Endodermal cell (in vitro differentiated cells): ENCODE measurements at regions not wholly inside any gene's neighbourhood (a gene's known extent, or its start where the extent isn't known, plus 50 kb on each side); places are given as distances from the start of the nearest gene placed in this dataset.

ENCODE experiments used
- DNase-seq: peaks from one replicate; pipeline ENCODE4 v3.0.0-alpha.2; 2017
- H3K27ac ChIP-seq: 2 replicates; pipeline ENCODE4 v1.5.1; 2013; ENCODE audit warnings: mild to moderate bottlenecking, low read depth, low read length, moderate library complexity
- H3K27me3 ChIP-seq: 2 replicates; pipeline ENCODE4 v1.6.1; 2013; ENCODE audit warnings: mild to moderate bottlenecking, low read length, moderate library complexity; ENCODE audit not compliant: insufficient read depth, control insufficient read depth, poor library complexity, severe bottlenecking
- H3K36me3 ChIP-seq: 2 replicates; pipeline ENCODE4 v1.7.0; 2013; ENCODE audit warnings: mild to moderate bottlenecking, low read length, moderate library complexity; ENCODE audit not compliant: control insufficient read depth, insufficient read depth
- H3K4me1 ChIP-seq: one replicate; pipeline ENCODE4 v1.7.0; 2013; ENCODE audit warnings: low read length; ENCODE audit not compliant: control insufficient read depth, insufficient read depth
- H3K4me3 ChIP-seq: 2 replicates; pipeline ENCODE4 v1.5.1; 2013; ENCODE audit warnings: mild to moderate bottlenecking, low read length, moderate library complexity
- H3K9ac ChIP-seq: 2 replicates; pipeline ENCODE4 v1.6.1; 2013; ENCODE audit warnings: mild to moderate bottlenecking, low read length, moderate library complexity; ENCODE audit not compliant: poor library complexity, severe bottlenecking; ENCODE audit errors: extremely low read depth
- H3K9me3 ChIP-seq: 2 replicates; pipeline ENCODE4 v1.6.1; 2013; ENCODE audit warnings: mild to moderate bottlenecking, low read length, moderate library complexity; ENCODE audit not compliant: control insufficient read depth
- H3K27ac Mint-ChIP-seq: 2 replicates; pipeline ENCODE4 v1.8.0; 2020; ENCODE audit warnings: mixed read lengths
- H3K27me3 Mint-ChIP-seq: 2 replicates; pipeline ENCODE4 v1.8.0; 2021; ENCODE audit warnings: mild to moderate bottlenecking, mixed read lengths; ENCODE audit not compliant: insufficient read depth
- H3K36me3 Mint-ChIP-seq: 2 replicates; pipeline ENCODE4 v1.8.0; 2020; ENCODE audit warnings: low read depth, mixed read lengths
- H3K4me1 Mint-ChIP-seq: 2 replicates; pipeline ENCODE4 v1.8.0; 2020; ENCODE audit warnings: mixed read lengths
- H3K4me3 Mint-ChIP-seq: 2 replicates; pipeline ENCODE4 v1.8.0; 2020; ENCODE audit warnings: mild to moderate bottlenecking, moderate library complexity, mixed read lengths
- H3K9me3 Mint-ChIP-seq: 2 replicates; pipeline ENCODE4 v1.8.0; 2020; ENCODE audit warnings: mild to moderate bottlenecking, mixed read lengths
- WGBS, 2 experiments: methylation state at CpG; one replicate each; pipeline versions ENCODE4 v1.1.5 to v1.1.7; 2013; ENCODE audit warnings: missing lambda C conversion rate in 2 of 2, mixed read lengths in 1 of 2; ENCODE audit not compliant: insufficient coverage in 1 of 2, insufficient read length in 1 of 2; 5-methylcytosine and 5-hydroxymethylcytosine counted together
- TF ChIP-seq, protein P1 (sequence below): fragments of 200-600 bp; sonication (generic); conservative IDR thresholded peaks from 2 replicates; pipeline ENCODE4 v1.5.0; 2021; ENCODE audit warnings: antibody characterized with exemption, mild to moderate bottlenecking

GRCh38 chr9:126158588-126159429 is 167.8 kb upstream of the MVB12B start:
- TF ChIP-seq, protein P1, sequence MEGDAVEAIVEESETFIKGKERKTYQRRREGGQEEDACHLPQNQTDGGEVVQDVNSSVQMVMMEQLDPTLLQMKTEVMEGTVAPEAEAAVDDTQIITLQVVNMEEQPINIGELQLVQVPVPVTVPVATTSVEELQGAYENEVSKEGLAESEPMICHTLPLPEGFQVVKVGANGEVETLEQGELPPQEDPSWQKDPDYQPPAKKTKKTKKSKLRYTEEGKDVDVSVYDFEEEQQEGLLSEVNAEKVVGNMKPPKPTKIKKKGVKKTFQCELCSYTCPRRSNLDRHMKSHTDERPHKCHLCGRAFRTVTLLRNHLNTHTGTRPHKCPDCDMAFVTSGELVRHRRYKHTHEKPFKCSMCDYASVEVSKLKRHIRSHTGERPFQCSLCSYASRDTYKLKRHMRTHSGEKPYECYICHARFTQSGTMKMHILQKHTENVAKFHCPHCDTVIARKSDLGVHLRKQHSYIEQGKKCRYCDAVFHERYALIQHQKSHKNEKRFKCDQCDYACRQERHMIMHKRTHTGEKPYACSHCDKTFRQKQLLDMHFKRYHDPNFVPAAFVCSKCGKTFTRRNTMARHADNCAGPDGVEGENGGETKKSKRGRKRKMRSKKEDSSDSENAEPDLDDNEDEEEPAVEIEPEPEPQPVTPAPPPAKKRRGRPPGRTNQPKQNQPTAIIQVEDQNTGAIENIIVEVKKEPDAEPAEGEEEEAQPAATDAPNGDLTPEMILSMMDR = no peak
- Mint-ChIP-seq H3K36me3 (no peaks in the 10 kb centered on the region), H3K27me3 (peaks cover 11% of the 10 kb centered on the region), H3K4me1 (peaks cover 11% of the 10 kb centered on the region), H3K27ac (no peak overlapping the region), H3K4me3 (no peak overlapping the region), H3K9me3 (no peaks in the 10 kb centered on the region)
- H3K9me3 ChIP-seq = no peaks in the 10 kb centered on the region
- H3K4me1 ChIP-seq = no peaks in the 10 kb centered on the region
- DNase-seq = no peak
- 71 to 96% methylated on average over 5 to 10 of the region's 10 CpGs for WGBS, 2 experiments
- no peak overlapping the region for H3K27ac ChIP-seq
- no peak overlapping the region for H3K9ac ChIP-seq
- H3K36me3 ChIP-seq = no peaks in the 10 kb centered on the region
- H3K27me3 ChIP-seq = no peaks in the 10 kb centered on the region
- no peak overlapping the region for H3K4me3 ChIP-seq

DNA sequence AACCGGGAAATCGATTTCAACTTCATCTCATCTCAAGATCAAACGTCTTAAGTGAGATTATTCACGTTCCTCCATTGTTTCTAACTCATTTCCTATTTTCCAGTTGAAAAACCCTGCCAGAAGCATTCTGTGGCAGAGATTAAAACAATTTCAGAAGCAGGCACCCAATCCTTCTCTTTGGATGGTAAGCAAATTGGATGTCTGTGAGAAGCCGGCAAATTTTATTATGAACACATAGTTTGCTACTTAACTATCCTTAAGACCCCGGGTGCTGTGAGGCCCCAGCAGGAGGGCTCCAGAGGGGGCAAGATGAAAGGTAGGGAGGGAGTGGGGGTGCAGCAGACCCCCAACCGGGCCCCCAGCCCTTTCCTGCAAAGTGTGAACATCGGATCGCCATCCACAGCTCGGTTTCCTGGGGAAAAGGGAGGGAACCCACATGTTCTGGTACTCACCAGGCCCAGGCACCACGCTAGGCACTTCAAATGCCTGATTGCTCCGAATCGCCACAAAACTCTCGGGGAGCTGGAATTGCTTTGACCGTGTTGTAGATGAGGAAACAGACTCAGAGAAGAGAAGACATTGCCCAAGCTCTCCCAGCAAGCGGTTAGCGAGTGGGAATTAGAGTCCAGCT is 167.1 kb upstream of the MVB12B start:
- Histone ChIP-seq H3K4me3 (no peak overlapping the region), H3K9me3 (no peaks in the 10 kb centered on the region), H3K27me3 (no peaks in the 10 kb centered on the region), H3K9ac (no peak overlapping the region), H3K36me3 (no peaks in the 10 kb centered on the region), H3K4me1 (no peaks in the 10 kb centered on the region), H3K27ac (no peak overlapping the region)
- TF ChIP-seq, protein P1 = no peak
- Mint-ChIP-seq H3K27ac (no peak overlapping the region), H3K27me3 (peaks cover 11% of the 10 kb centered on the region), H3K9me3 (no peaks in the 10 kb centered on the region), H3K36me3 (no peaks in the 10 kb centered on the region), H3K4me3 (no peak overlapping the region), H3K4me1 (peaks cover 11% of the 10 kb centered on the region)
- WGBS, 2 experiments = 84 to 86% methylated on average over 13 to 16 of the region's 17 CpGs
- no peak for DNase-seq

GRCh38 chr9:126160067-126160853 is 166.4 kb upstream of the MVB12B start:
- no peaks in the 10 kb centered on the region for H3K36me3 Mint-ChIP-seq
- H3K27ac Mint-ChIP-seq = no peak overlapping the region
- H3K4me1 ChIP-seq = no peaks in the 10 kb centered on the region
- no peak overlapping the region for H3K27ac ChIP-seq
- H3K9me3 ChIP-seq = no peaks in the 10 kb centered on the region
- no peak overlapping the region for H3K4me3 ChIP-seq
- H3K9me3 Mint-ChIP-seq = no peaks in the 10 kb centered on the region
- no peaks in the 10 kb centered on the region for H3K27me3 ChIP-seq
- 89% methylated on average over 3 to 10 of the region's 10 CpGs for WGBS, 2 experiments
- no peak for DNase-seq
- no peak overlapping the region for H3K9ac ChIP-seq
- no peaks in the 10 kb centered on the region for H3K36me3 ChIP-seq
- peaks cover 11% of the 10 kb centered on the region for H3K4me1 Mint-ChIP-seq
- no peak overlapping the region for H3K4me3 Mint-ChIP-seq
- H3K27me3 Mint-ChIP-seq = peaks cover 11% of the 10 kb centered on the region
- TF ChIP-seq, protein P1 = no peak
